ENCODE measurements at regions not wholly inside any gene's neighbourhood (a gene's known extent, or its start where the extent isn't known, plus 50 kb on each side); places are given as distances from the start of the nearest gene placed in this dataset.

- no peaks in the 10 kb centered on the region for H3K4me1 ChIP-seq (ENCODE audit: control insufficient read depth in 2 of 2, insufficient read depth in 1 of 2, low read depth in 1 of 2, low read length in 2 of 2)
- WGBS, 2 donors (ENCODE audit: extremely low coverage in 2 of 2, insufficient read length in 2 of 2, insufficient replicate concordance in 1 of 2) = no CpG with 5 or more reads among the region's 1 CpG
- no peak overlapping the region for H3K18ac ChIP-seq (ENCODE audit: low read length)
- H3K23ac ChIP-seq (ENCODE audit: low read depth, low read length, poor library complexity) = no peak overlapping the region
- no peak overlapping the region for H3K4ac ChIP-seq (ENCODE audit: low read length)
- H2BK120ac ChIP-seq (ENCODE audit: low read depth, low read length) = no peak overlapping the region
- no peaks in the 10 kb centered on the region for H3K79me1 ChIP-seq (ENCODE audit: low read depth, low read length)
- H4K91ac ChIP-seq (ENCODE audit: low read depth, low read length, poor library complexity) = no peak overlapping the region
- H4K8ac ChIP-seq (ENCODE audit: low read depth, low read length) = no peak overlapping the region
- H2BK15ac ChIP-seq (ENCODE audit: low read length) = no peak overlapping the region
- no peak overlapping the region for H2BK12ac ChIP-seq (ENCODE audit: low read length)
- no peak overlapping the region for H3K4me3 ChIP-seq (ENCODE audit: low read length in 2 of 2)
- H3K14ac ChIP-seq (ENCODE audit: low read length) = no peak overlapping the region
- no peaks in the 10 kb centered on the region for H3K36me3 ChIP-seq (replicated peaks in 1 of 2; ENCODE audit: control insufficient read depth in 2 of 2, insufficient read depth in 2 of 2, low read length in 2 of 2)
- no peak overlapping the region for H3K27ac ChIP-seq (replicated peaks; ENCODE audit: low read length)
- H3K9ac ChIP-seq (ENCODE audit: low read depth, low read length, poor library complexity) = no peak overlapping the region
- peaks cover 0 to 1% of the 10 kb centered on the region in 2 donors for H3K9me3 ChIP-seq (replicated peaks in 1 of 2; ENCODE audit: control insufficient read depth in 2 of 2, insufficient read depth in 1 of 2, low read depth in 1 of 2, low read length in 2 of 2)
- no peak overlapping the region for H2AK5ac ChIP-seq (ENCODE audit: low read depth, low read length)
- H2BK5ac ChIP-seq (ENCODE audit: low read length) = no peak overlapping the region
- DNase-seq (ENCODE audit: low spot score) = no peak
- H3K27me3 ChIP-seq (ENCODE audit: control insufficient read depth in 3 of 3, insufficient read depth in 3 of 3, low read depth in 1 of 3, low read length in 3 of 3) = no peaks in the 10 kb centered on the region
- H2AFZ ChIP-seq (ENCODE audit: low read length) = no peak overlapping the region
- H3K4me2 ChIP-seq (ENCODE audit: insufficient read depth, low read length, poor library complexity, severe bottlenecking) = no peak overlapping the region
These were observed 350.7 kb upstream of the SPHKAP start for GRCh38 chr2:228532233-228532632.

- Histone ChIP-seq H2BK5ac (ENCODE audit: low read length) (no peak overlapping the region), H2AFZ (ENCODE audit: low read length) (no peak overlapping the region), H3K4me2 (ENCODE audit: insufficient read depth, low read length, poor library complexity, severe bottlenecking) (no peak overlapping the region), H3K36me3 (replicated peaks in 1 of 2; ENCODE audit: control insufficient read depth in 2 of 2, insufficient read depth in 2 of 2, low read length in 2 of 2) (no peaks in the 10 kb centered on the region), H4K91ac (ENCODE audit: low read depth, low read length, poor library complexity) (no peak overlapping the region), H2BK120ac (ENCODE audit: low read depth, low read length) (no peak overlapping the region), H3K9me3 (replicated peaks in 1 of 2; ENCODE audit: control insufficient read depth in 2 of 2, insufficient read depth in 1 of 2, low read depth in 1 of 2, low read length in 2 of 2) (peaks cover 0 to 1% of the 10 kb centered on the region in 2 donors), H3K4ac (ENCODE audit: low read length) (no peak overlapping the region), H2BK15ac (ENCODE audit: low read length) (no peak overlapping the region), H3K4me1 (ENCODE audit: control insufficient read depth in 2 of 2, insufficient read depth in 1 of 2, low read depth in 1 of 2, low read length in 2 of 2) (no peaks in the 10 kb centered on the region), H3K79me1 (ENCODE audit: low read depth, low read length) (no peaks in the 10 kb centered on the region), H3K14ac (ENCODE audit: low read length) (no peak overlapping the region), H3K18ac (ENCODE audit: low read length) (no peak overlapping the region), H2AK5ac (ENCODE audit: low read depth, low read length) (no peak overlapping the region), H3K4me3 (ENCODE audit: low read length in 2 of 2) (no peak overlapping the region), H3K9ac (ENCODE audit: low read depth, low read length, poor library complexity) (no peak overlapping the region), H2BK12ac (ENCODE audit: low read length) (no peak overlapping the region), H3K27ac (replicated peaks; ENCODE audit: low read length) (no peak overlapping the region), H3K23ac (ENCODE audit: low read depth, low read length, poor library complexity) (no peak overlapping the region), H4K8ac (ENCODE audit: low read depth, low read length) (no peak overlapping the region), H3K27me3 (ENCODE audit: control insufficient read depth in 3 of 3, insufficient read depth in 3 of 3, low read depth in 1 of 3, low read length in 3 of 3) (no peaks in the 10 kb centered on the region)
- no CpG with 5 or more reads among the region's 3 CpGs for WGBS, 2 donors (ENCODE audit: extremely low coverage in 2 of 2, insufficient read length in 2 of 2, insufficient replicate concordance in 1 of 2)
- no peak for DNase-seq (ENCODE audit: low spot score)
These were observed 345.9 kb upstream of the SPHKAP start for GRCh38 chr2:228527197-228527881.

- H3K4me1 ChIP-seq (ENCODE audit: control insufficient read depth in 2 of 2, insufficient read depth in 1 of 2, low read depth in 1 of 2, low read length in 2 of 2) = no peaks in the 10 kb centered on the region
- H3K36me3 ChIP-seq (replicated peaks in 1 of 2; ENCODE audit: control insufficient read depth in 2 of 2, insufficient read depth in 2 of 2, low read length in 2 of 2) = no peaks in the 10 kb centered on the region
- H3K23ac ChIP-seq (ENCODE audit: low read depth, low read length, poor library complexity) = no peak overlapping the region
- H2BK120ac ChIP-seq (ENCODE audit: low read depth, low read length) = no peak overlapping the region
- H3K79me1 ChIP-seq (ENCODE audit: low read depth, low read length) = no peaks in the 10 kb centered on the region
- no peak overlapping the region for H4K8ac ChIP-seq (ENCODE audit: low read depth, low read length)
- H4K91ac ChIP-seq (ENCODE audit: low read depth, low read length, poor library complexity) = no peak overlapping the region
- no peak overlapping the region for H2BK5ac ChIP-seq (ENCODE audit: low read length)
- H2BK15ac ChIP-seq (ENCODE audit: low read length) = no peak overlapping the region
- H2BK12ac ChIP-seq (ENCODE audit: low read length) = no peak overlapping the region
- no peak overlapping the region for H3K27ac ChIP-seq (replicated peaks; ENCODE audit: low read length)
- no peak overlapping the region for H3K4me2 ChIP-seq (ENCODE audit: insufficient read depth, low read length, poor library complexity, severe bottlenecking)
- no peak overlapping the region for H3K14ac ChIP-seq (ENCODE audit: low read length)
- H3K4me3 ChIP-seq (ENCODE audit: low read length in 2 of 2) = no peak overlapping the region
- peaks cover 0 to 1% of the 10 kb centered on the region in 2 donors for H3K9me3 ChIP-seq (replicated peaks in 1 of 2; ENCODE audit: control insufficient read depth in 2 of 2, insufficient read depth in 1 of 2, low read depth in 1 of 2, low read length in 2 of 2)
- no peak overlapping the region for H2AFZ ChIP-seq (ENCODE audit: low read length)
- no peak overlapping the region for H3K18ac ChIP-seq (ENCODE audit: low read length)
- H2AK5ac ChIP-seq (ENCODE audit: low read depth, low read length) = no peak overlapping the region
- H3K9ac ChIP-seq (ENCODE audit: low read depth, low read length, poor library complexity) = no peak overlapping the region
- no CpG with 5 or more reads among the region's 1 CpG for WGBS, 2 donors (ENCODE audit: extremely low coverage in 2 of 2, insufficient read length in 2 of 2, insufficient replicate concordance in 1 of 2)
- H3K4ac ChIP-seq (ENCODE audit: low read length) = no peak overlapping the region
- no peaks in the 10 kb centered on the region for H3K27me3 ChIP-seq (ENCODE audit: control insufficient read depth in 3 of 3, insufficient read depth in 3 of 3, low read depth in 1 of 3, low read length in 3 of 3)
- no peak for DNase-seq (ENCODE audit: low spot score)
These were observed 345.2 kb upstream of the SPHKAP start for GRCh38 chr2:228526687-228527086.

GRCh38 chr2:228522977-228523376, 341.5 kb upstream of the SPHKAP start:
- Histone ChIP-seq H3K79me1 (ENCODE audit: low read depth, low read length) (no peaks in the 10 kb centered on the region), H2AK5ac (ENCODE audit: low read depth, low read length) (no peak overlapping the region), H3K9me3 (replicated peaks in 1 of 2; ENCODE audit: control insufficient read depth in 2 of 2, insufficient read depth in 1 of 2, low read depth in 1 of 2, low read length in 2 of 2) (peaks cover 0 to 1% of the 10 kb centered on the region in 2 donors), H3K23ac (ENCODE audit: low read depth, low read length, poor library complexity) (no peak overlapping the region), H4K91ac (ENCODE audit: low read depth, low read length, poor library complexity) (no peak overlapping the region), H3K4me3 (ENCODE audit: low read length in 2 of 2) (no peak overlapping the region), H3K18ac (ENCODE audit: low read length) (no peak overlapping the region), H2BK5ac (ENCODE audit: low read length) (no peak overlapping the region), H3K4ac (ENCODE audit: low read length) (no peak overlapping the region), H2BK120ac (ENCODE audit: low read depth, low read length) (no peak overlapping the region), H2BK15ac (ENCODE audit: low read length) (no peak overlapping the region), H3K4me1 (ENCODE audit: control insufficient read depth in 2 of 2, insufficient read depth in 1 of 2, low read depth in 1 of 2, low read length in 2 of 2) (no peaks in the 10 kb centered on the region), H4K8ac (ENCODE audit: low read depth, low read length) (no peak overlapping the region), H3K14ac (ENCODE audit: low read length) (no peak overlapping the region), H2BK12ac (ENCODE audit: low read length) (no peak overlapping the region), H3K4me2 (ENCODE audit: insufficient read depth, low read length, poor library complexity, severe bottlenecking) (no peak overlapping the region), H3K27me3 (ENCODE audit: control insufficient read depth in 3 of 3, insufficient read depth in 3 of 3, low read depth in 1 of 3, low read length in 3 of 3) (no peaks in the 10 kb centered on the region), H2AFZ (ENCODE audit: low read length) (no peak overlapping the region), H3K9ac (ENCODE audit: low read depth, low read length, poor library complexity) (no peak overlapping the region), H3K27ac (replicated peaks; ENCODE audit: low read length) (no peak overlapping the region), H3K36me3 (replicated peaks in 1 of 2; ENCODE audit: control insufficient read depth in 2 of 2, insufficient read depth in 2 of 2, low read length in 2 of 2) (no peaks in the 10 kb centered on the region)
- WGBS, 2 donors (ENCODE audit: extremely low coverage in 2 of 2, insufficient read length in 2 of 2, insufficient replicate concordance in 1 of 2) = no CpG with 5 or more reads among the region's 3 CpGs
- DNase-seq (ENCODE audit: low spot score) = no peak

Data from neuronal stem cell (in vitro differentiated cells).